H1 (cell line): ENCODE measurements at regions not wholly inside any gene's neighbourhood (a gene's known extent, or its start where the extent isn't known, plus 50 kb on each side); places are given as distances from the start of the nearest gene placed in this dataset.

ENCODE experiments used
- BRCA1 ChIP-seq: IDR thresholded peaks from 2 replicates; pipeline ENCODE4 v1.6.1; 2012; ENCODE audit warnings: low read depth, low read length, improper control_type of control experiment
- CEBPB ChIP-seq: IDR thresholded peaks from 2 replicates; pipeline ENCODE4 v1.6.1; 2012; ENCODE audit warnings: low read depth, low read length
- EP300 ChIP-seq, 2 experiments: IDR thresholded peaks; 1 replicate in 1 of 2; 2 replicates in 1 of 2; pipeline ENCODE4 v1.6.1; 2011 to 2012; ENCODE audit warnings: low read depth in 2 of 2, low read length in 2 of 2, mild to moderate bottlenecking in 2 of 2, borderline replicate concordance in 1 of 2, inconsistent platforms in 1 of 2, moderate library complexity in 1 of 2
- EZH2 ChIP-seq: fragments of 200-600 bp; sonication (generic); IDR thresholded peaks from 2 replicates; pipeline ENCODE4 v1.7.1; 2012; ENCODE audit warnings: low read depth, mild to moderate bottlenecking, moderate library complexity, low read length, inconsistent platforms; ENCODE audit not compliant: severe bottlenecking
- JUN ChIP-seq: IDR thresholded peaks from 2 replicates; pipeline ENCODE4 v1.6.1; 2011; ENCODE audit warnings: low read depth, mild to moderate bottlenecking, improper control_type of control experiment, low read length
- POLR2A ChIP-seq, 2 experiments: IDR thresholded peaks; 1 replicate in 1 of 2; 2 replicates in 1 of 2; pipeline ENCODE4 v1.6.1; 2011; ENCODE audit warnings: low read depth in 2 of 2, low read length in 2 of 2, mild to moderate bottlenecking in 2 of 2; ENCODE audit errors: control extremely low read depth in 1 of 2
- RAD21 ChIP-seq, 2 experiments: IDR thresholded peaks in 1 of 2; conservative IDR thresholded peaks in 1 of 2; 2 replicates each; pipeline ENCODE4 v1.6.1; 2011; ENCODE audit warnings: low read depth in 2 of 2, low read length in 2 of 2, improper control_type of control experiment in 1 of 2, inconsistent platforms in 1 of 2, mild to moderate bottlenecking in 1 of 2, moderate library complexity in 1 of 2
- RNF2 ChIP-seq: fragments of 200-900, 300-1000 bp; sonication (generic); IDR thresholded peaks from 2 replicates; pipeline ENCODE4 v1.7.1; 2016; ENCODE audit warnings: borderline replicate concordance, low read depth, mild to moderate bottlenecking, antibody characterized with exemption, low read length; ENCODE audit not compliant: poor library complexity, severe bottlenecking; ENCODE audit errors: missing control alignments
- TEAD4 ChIP-seq: IDR thresholded peaks from 2 replicates; pipeline ENCODE4 v1.6.1; 2012; ENCODE audit warnings: low read depth, low read length, inconsistent platforms, mixed read lengths
- USF2 ChIP-seq: IDR thresholded peaks from 2 replicates; pipeline ENCODE4 v1.6.1; 2011; ENCODE audit warnings: low read length, improper control_type of control experiment
- TF ChIP-seq, protein P1 (sequence below), 3 experiments: IDR thresholded peaks; 1 replicate in 2 of 3; 2 replicates in 1 of 3; pipeline versions ENCODE4 v1.5.1 to v1.6.1; 2011; ENCODE audit warnings: low read length in 3 of 3, mild to moderate bottlenecking in 3 of 3, inconsistent platforms in 2 of 3, low read depth in 1 of 3, moderate library complexity in 1 of 3; ENCODE audit not compliant: insufficient read depth in 1 of 3; ENCODE audit errors: control extremely low read depth in 1 of 3
- TF ChIP-seq, protein P2 (sequence below): IDR thresholded peaks from 2 replicates; pipeline ENCODE4 v1.6.1; 2012; ENCODE audit warnings: inconsistent platforms

- TF ChIP-seq POLR2A (IDR thresholded peaks at IDR 0.05; ENCODE audit: control extremely low read depth in 1 of 2, low read depth in 2 of 2, low read length in 2 of 2) (no peak), RNF2 (no peak), EZH2 (no peak), TEAD4 (no peak), RAD21 (IDR thresholded peaks at IDR 0.05 in 1 of 2, conservative IDR thresholded peaks at IDR 0.05 in 1 of 2; ENCODE audit: low read depth in 2 of 2, low read length in 2 of 2) (no peak), EP300 (IDR thresholded peaks at IDR 0.05; ENCODE audit: borderline replicate concordance in 1 of 2, low read depth in 2 of 2, low read length in 2 of 2) (no peak), BRCA1 (no peak), USF2 (no peak), JUN (no peak), CEBPB (no peak)
- TF ChIP-seq, protein P1, sequence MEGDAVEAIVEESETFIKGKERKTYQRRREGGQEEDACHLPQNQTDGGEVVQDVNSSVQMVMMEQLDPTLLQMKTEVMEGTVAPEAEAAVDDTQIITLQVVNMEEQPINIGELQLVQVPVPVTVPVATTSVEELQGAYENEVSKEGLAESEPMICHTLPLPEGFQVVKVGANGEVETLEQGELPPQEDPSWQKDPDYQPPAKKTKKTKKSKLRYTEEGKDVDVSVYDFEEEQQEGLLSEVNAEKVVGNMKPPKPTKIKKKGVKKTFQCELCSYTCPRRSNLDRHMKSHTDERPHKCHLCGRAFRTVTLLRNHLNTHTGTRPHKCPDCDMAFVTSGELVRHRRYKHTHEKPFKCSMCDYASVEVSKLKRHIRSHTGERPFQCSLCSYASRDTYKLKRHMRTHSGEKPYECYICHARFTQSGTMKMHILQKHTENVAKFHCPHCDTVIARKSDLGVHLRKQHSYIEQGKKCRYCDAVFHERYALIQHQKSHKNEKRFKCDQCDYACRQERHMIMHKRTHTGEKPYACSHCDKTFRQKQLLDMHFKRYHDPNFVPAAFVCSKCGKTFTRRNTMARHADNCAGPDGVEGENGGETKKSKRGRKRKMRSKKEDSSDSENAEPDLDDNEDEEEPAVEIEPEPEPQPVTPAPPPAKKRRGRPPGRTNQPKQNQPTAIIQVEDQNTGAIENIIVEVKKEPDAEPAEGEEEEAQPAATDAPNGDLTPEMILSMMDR (IDR thresholded peaks at IDR 0.05; ENCODE audit: control extremely low read depth in 1 of 3, insufficient read depth in 1 of 3, low read depth in 1 of 3, low read length in 3 of 3): no peak
- TF ChIP-seq, protein P2, sequence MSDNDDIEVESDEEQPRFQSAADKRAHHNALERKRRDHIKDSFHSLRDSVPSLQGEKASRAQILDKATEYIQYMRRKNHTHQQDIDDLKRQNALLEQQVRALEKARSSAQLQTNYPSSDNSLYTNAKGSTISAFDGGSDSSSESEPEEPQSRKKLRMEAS: no peak
These were observed 311.1 kb upstream of the ADARB2 start for GRCh38 chr10:2048337-2048973.
